Liver (tissue), 3 donors: ENCODE measurements at regions not wholly inside any gene's neighbourhood (a gene's known extent, or its start where the extent isn't known, plus 50 kb on each side); places are given as distances from the start of the nearest gene placed in this dataset.

Experiments used
- CTCF ChIP-seq: fragments of 150-350 bp; IDR thresholded peaks from 2 replicates; pipeline ENCODE4 v1.5.1; 2017; ENCODE audit warnings: improper control_type of control experiment, low read depth, low read length; ENCODE audit not compliant: missing input control
- FOXA1 ChIP-seq: IDR thresholded peaks from 2 replicates; pipeline ENCODE4 v1.6.1; 2016; ENCODE audit warnings: antibody characterized with exemption
- GABPA ChIP-seq, 2 donors: IDR thresholded peaks in 1 of 2; conservative IDR thresholded peaks in 1 of 2; 2 replicates each; pipeline ENCODE4 v1.6.1; 2016; ENCODE audit warnings: antibody characterized with exemption in 2 of 2, mild to moderate bottlenecking in 1 of 2, moderate library complexity in 1 of 2
- NR2F2 ChIP-seq: IDR thresholded peaks from 2 replicates; pipeline ENCODE4 v1.6.1; 2016; ENCODE audit warnings: antibody characterized with exemption
- RAD21 ChIP-seq, 2 donors: IDR thresholded peaks; 2 replicates each; pipeline ENCODE4 v1.6.1; 2016; ENCODE audit warnings: antibody characterized with exemption in 2 of 2, mild to moderate bottlenecking in 2 of 2
- REST ChIP-seq: IDR thresholded peaks from 2 replicates; pipeline ENCODE4 v1.6.1; 2016; ENCODE audit warnings: antibody characterized with exemption, mild to moderate bottlenecking
- SP1 ChIP-seq: IDR thresholded peaks from 2 replicates; pipeline ENCODE4 v1.6.1; 2018; ENCODE audit warnings: antibody characterized with exemption, mild to moderate bottlenecking
- TAF1 ChIP-seq: conservative IDR thresholded peaks from 2 replicates; pipeline ENCODE4 v1.6.1; 2016; ENCODE audit warnings: antibody characterized with exemption, mild to moderate bottlenecking
- YY1 ChIP-seq: IDR thresholded peaks from 2 replicates; pipeline ENCODE4 v1.6.1; 2016; ENCODE audit warnings: antibody characterized with exemption, mild to moderate bottlenecking
- donor health status: healthy.
- donor health status: healthy.

GRCh38 chr2:219724628-219725027 lies 97.2 kb downstream of the SLC4A3 start:
- no peak for TF ChIP-seq CTCF
- TF ChIP-seq YY1, result no peak
- no peak for TF ChIP-seq REST
- TF ChIP-seq TAF1, result no peak
- TF ChIP-seq GABPA (IDR thresholded peaks at IDR 0.05 in 1 of 2, conservative IDR thresholded peaks at IDR 0.05 in 1 of 2), result no peak
- TF ChIP-seq NR2F2, result no peak
- TF ChIP-seq RAD21 (IDR thresholded peaks at IDR 0.05), result no peak
- no peak for TF ChIP-seq FOXA1
- no peak for TF ChIP-seq SP1
